CD4-positive, alpha-beta T cell (primary cell): ENCODE measurements at regions not wholly inside any gene's neighbourhood (a gene's known extent, or its start where the extent isn't known, plus 50 kb on each side); places are given as distances from the start of the nearest gene placed in this dataset.

Experiments used
- ATAC-seq: fragments of 200-7000 bp; cut with Tn5 transposase; one replicate; pipeline ENCODE4 v1.10.0; 2022; ENCODE audit warnings: mild to moderate bottlenecking; ENCODE audit not compliant: poor library complexity
- CTCF ChIA-PET: fragments of 350-600 bp; sonication (Branson Sonifier 250); formaldehyde crosslinking; loops from one replicate; lab custom pipeline; 2021; ENCODE audit warnings: antibody characterized with exemption, inconsistent platforms; lab: Charles Lee
- POLR2A ChIA-PET: fragments of 350-600 bp; sonication (Branson Sonifier 250); formaldehyde crosslinking; loops from one replicate; lab custom pipeline; 2021; ENCODE audit warnings: antibody characterized with exemption, inconsistent platforms; lab: Charles Lee
- DNase-seq, 14 experiments: peaks; one replicate each; pipeline ENCODE4 v3.0.0-alpha.2; 2013 to 2020; ENCODE audit warnings: mixed read lengths in 2 of 14
- H3K27ac ChIP-seq, 2 donors: one replicate each; pipeline versions ENCODE4 v1.5.1 to v1.7.0; 2013; ENCODE audit warnings: low read length in 2 of 2, low read depth in 1 of 2, mild to moderate bottlenecking in 1 of 2
- H3K27me3 ChIP-seq, 2 experiments: 1 replicate in 1 of 2; 2 replicates in 1 of 2; pipeline versions ENCODE4 v1.6.1 to v1.7.0; 2013; ENCODE audit warnings: low read length in 2 of 2, control low read depth in 1 of 2, mild to moderate bottlenecking in 1 of 2, moderate library complexity in 1 of 2; ENCODE audit not compliant: insufficient read depth in 2 of 2, control insufficient read depth in 1 of 2
- H3K36me3 ChIP-seq: one replicate; pipeline ENCODE4 v1.6.1; 2013; ENCODE audit warnings: low read length, control low read depth; ENCODE audit not compliant: insufficient read depth
- H3K4me1 ChIP-seq: one replicate; pipeline ENCODE4 v1.6.1; 2013; ENCODE audit warnings: low read length, control low read depth; ENCODE audit not compliant: insufficient read depth
- H3K4me3 ChIP-seq: one replicate; pipeline ENCODE4 v1.5.1; 2013; ENCODE audit warnings: mild to moderate bottlenecking, low read length, moderate library complexity
- H3K9me3 ChIP-seq, 2 experiments: 1 replicate in 1 of 2; 2 replicates in 1 of 2; pipeline versions ENCODE4 v1.6.1 to v1.7.0; 2013; ENCODE audit warnings: low read length in 2 of 2, mild to moderate bottlenecking in 2 of 2, control low read depth in 1 of 2, moderate library complexity in 1 of 2; ENCODE audit not compliant: control insufficient read depth in 1 of 2, insufficient read depth in 1 of 2
- H3K27ac Mint-ChIP-seq: one replicate; pipeline ENCODE4 v1.8.0; 2020; ENCODE audit warnings: mixed read lengths
- H3K27me3 Mint-ChIP-seq: one replicate; pipeline ENCODE4 v1.8.0; 2021; ENCODE audit warnings: mixed read lengths
- H3K36me3 Mint-ChIP-seq: one replicate; pipeline ENCODE4 v1.8.0; 2021; ENCODE audit warnings: low read depth, mixed read lengths
- H3K4me1 Mint-ChIP-seq: one replicate; pipeline ENCODE4 v1.8.0; 2021; ENCODE audit warnings: low read depth, mixed read lengths
- H3K4me3 Mint-ChIP-seq: one replicate; pipeline ENCODE4 v1.8.0; 2020; ENCODE audit warnings: mild to moderate bottlenecking, mixed read lengths
- H3K9me3 Mint-ChIP-seq: one replicate; pipeline ENCODE4 v1.8.0; 2020; ENCODE audit warnings: mixed read lengths
- intact Hi-C, 2 experiments: fragments of 100-400 bp; cut with DNase I in 1 of 2; cut with micrococcal nuclease in 1 of 2; formaldehyde crosslinking; loops; one replicate each; pipeline versions ENCODE4 v1.15.1 to v1.9.0; 2023 to 2025; cut with DNase I, micrococcal nuclease
- TF ChIP-seq, protein P1 (sequence below): fragments of 200-600 bp; IDR thresholded peaks from one replicate; pipeline ENCODE4 v1.8.0; 2022; ENCODE audit warnings: antibody characterized with exemption, mild to moderate bottlenecking

DNA sequence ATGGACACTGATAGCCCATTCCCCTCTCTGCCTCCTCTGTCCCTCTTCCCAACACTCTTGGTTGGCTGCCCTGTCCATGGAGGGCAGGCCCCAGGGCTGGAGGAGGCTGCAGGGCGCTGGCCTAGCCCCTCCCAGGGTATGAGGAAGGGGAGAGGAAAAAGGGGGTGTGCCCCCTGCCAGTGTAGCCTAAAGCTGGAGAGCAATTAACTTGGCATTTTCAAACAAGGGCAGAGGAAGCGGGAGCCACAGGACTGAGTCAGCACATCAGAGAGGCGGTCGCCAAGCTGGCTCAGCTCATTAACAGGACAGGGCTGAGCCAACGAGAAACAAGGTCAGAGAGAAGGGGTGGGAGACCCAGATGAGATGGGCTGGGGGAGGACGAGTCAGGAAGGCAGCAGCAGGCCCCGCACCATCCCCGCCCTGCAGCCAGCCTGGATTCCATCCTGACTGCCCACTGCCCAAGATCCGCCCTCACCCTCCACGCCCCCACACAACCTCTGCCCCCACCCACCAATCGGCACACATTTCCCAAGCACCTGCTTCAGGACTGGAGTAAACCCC, 76.3 kb downstream of the BUD13 start:
- Histone ChIP-seq H3K4me1 (no peaks in the 10 kb centered on the region), H3K36me3 (no peaks in the 10 kb centered on the region), H3K9me3 (no peaks in the 10 kb centered on the region), H3K27me3 (peaks cover 0 to 2% of the 10 kb centered on the region in 2 experiments), H3K4me3 (no peak overlapping the region), H3K27ac (no peak overlapping the region)
- H3K36me3 Mint-ChIP-seq: no peaks in the 10 kb centered on the region
- no peaks in the 10 kb centered on the region for H3K4me1 Mint-ChIP-seq
- TF ChIP-seq, protein P1, sequence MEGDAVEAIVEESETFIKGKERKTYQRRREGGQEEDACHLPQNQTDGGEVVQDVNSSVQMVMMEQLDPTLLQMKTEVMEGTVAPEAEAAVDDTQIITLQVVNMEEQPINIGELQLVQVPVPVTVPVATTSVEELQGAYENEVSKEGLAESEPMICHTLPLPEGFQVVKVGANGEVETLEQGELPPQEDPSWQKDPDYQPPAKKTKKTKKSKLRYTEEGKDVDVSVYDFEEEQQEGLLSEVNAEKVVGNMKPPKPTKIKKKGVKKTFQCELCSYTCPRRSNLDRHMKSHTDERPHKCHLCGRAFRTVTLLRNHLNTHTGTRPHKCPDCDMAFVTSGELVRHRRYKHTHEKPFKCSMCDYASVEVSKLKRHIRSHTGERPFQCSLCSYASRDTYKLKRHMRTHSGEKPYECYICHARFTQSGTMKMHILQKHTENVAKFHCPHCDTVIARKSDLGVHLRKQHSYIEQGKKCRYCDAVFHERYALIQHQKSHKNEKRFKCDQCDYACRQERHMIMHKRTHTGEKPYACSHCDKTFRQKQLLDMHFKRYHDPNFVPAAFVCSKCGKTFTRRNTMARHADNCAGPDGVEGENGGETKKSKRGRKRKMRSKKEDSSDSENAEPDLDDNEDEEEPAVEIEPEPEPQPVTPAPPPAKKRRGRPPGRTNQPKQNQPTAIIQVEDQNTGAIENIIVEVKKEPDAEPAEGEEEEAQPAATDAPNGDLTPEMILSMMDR: no peak
- no peaks in the 10 kb centered on the region for H3K9me3 Mint-ChIP-seq
- no peak overlapping the region for H3K4me3 Mint-ChIP-seq
- H3K27ac Mint-ChIP-seq: no peak overlapping the region
- DNase-seq (no peak), ATAC-seq (no peak)
- intact Hi-C loops: no loop called here
- CTCF ChIA-PET: no interaction called here
- POLR2A ChIA-PET: no interaction called here
- no peaks in the 10 kb centered on the region for H3K27me3 Mint-ChIP-seq

GRCh38 chr11:116695657-116696254, 77.0 kb downstream of the BUD13 start:
- H3K9me3 Mint-ChIP-seq: no peaks in the 10 kb centered on the region
- H3K4me1 ChIP-seq: no peaks in the 10 kb centered on the region
- H3K27ac ChIP-seq: no peak overlapping the region
- ChIA-PET CTCF (no interaction called here), POLR2A (no interaction called here)
- no peaks in the 10 kb centered on the region for H3K36me3 ChIP-seq
- H3K4me1 Mint-ChIP-seq: no peaks in the 10 kb centered on the region
- TF ChIP-seq, protein P1: no peak
- DNase-seq (no peak), ATAC-seq (no peak)
- no peak overlapping the region for H3K4me3 Mint-ChIP-seq
- peaks cover 0 to 2% of the 10 kb centered on the region in 2 experiments for H3K27me3 ChIP-seq
- H3K4me3 ChIP-seq: no peak overlapping the region
- intact Hi-C loops: no loop called here
- H3K9me3 ChIP-seq: no peaks in the 10 kb centered on the region
- no peaks in the 10 kb centered on the region for H3K27me3 Mint-ChIP-seq
- no peaks in the 10 kb centered on the region for H3K36me3 Mint-ChIP-seq
- H3K27ac Mint-ChIP-seq: no peak overlapping the region

DNA sequence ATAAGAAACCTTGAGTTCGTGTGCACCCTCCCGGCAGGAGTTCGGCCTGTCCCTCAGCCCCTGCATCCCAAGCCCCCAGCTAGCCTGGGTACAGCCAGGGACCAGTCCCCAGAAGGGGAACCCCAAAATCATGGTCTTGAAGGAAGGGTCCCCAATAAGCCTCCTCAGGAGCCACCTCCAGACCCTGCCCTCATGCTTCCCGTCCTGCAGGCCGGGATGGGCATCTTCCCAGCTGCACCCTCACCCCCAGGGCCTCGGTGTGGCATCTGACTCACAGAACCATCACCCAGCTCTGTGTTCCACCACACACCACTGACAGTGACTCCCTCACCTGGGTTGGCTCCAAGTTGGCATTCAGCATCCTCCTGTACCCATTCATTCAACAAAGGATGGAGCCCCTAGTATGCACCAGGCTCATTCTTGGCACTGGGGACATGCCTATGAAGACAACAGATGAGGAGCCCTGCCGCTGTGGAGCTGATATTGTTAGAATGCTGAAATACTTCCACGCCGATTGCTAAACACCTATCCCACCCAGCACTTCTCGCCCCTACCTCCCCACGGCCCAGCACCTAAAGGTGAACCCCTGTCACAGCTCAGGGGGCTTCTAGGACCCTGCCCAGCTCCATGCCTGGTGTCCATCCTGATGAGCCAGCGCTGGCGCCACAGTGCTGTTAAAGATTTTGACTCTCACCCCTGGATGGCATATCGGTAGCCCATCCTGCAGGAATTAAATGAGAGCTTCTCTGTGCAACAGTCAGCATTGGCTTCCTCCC, 77.8 kb downstream of the BUD13 start:
- H3K27ac ChIP-seq: no peak overlapping the region
- no peak overlapping the region for H3K4me3 Mint-ChIP-seq
- ChIA-PET POLR2A (no interaction called here), CTCF (no interaction called here)
- H3K9me3 ChIP-seq: no peaks in the 10 kb centered on the region
- no peak overlapping the region for H3K27ac Mint-ChIP-seq
- no peak overlapping the region for H3K4me3 ChIP-seq
- DNase-seq (no peak), ATAC-seq (no peak)
- no peaks in the 10 kb centered on the region for H3K4me1 ChIP-seq
- no peaks in the 10 kb centered on the region for H3K36me3 ChIP-seq
- no peaks in the 10 kb centered on the region for H3K27me3 Mint-ChIP-seq
- H3K9me3 Mint-ChIP-seq: no peaks in the 10 kb centered on the region
- TF ChIP-seq, protein P1: no peak
- H3K4me1 Mint-ChIP-seq: no peaks in the 10 kb centered on the region
- intact Hi-C loops: loop anchor here (5.0 kb wide), 2 partner anchors 478 to 1363 kb away; no protein-coding TSS in a partner anchor
- peaks cover 0 to 2% of the 10 kb centered on the region in 2 experiments for H3K27me3 ChIP-seq
- H3K36me3 Mint-ChIP-seq: no peaks in the 10 kb centered on the region
